Ishikawa (cell line): ENCODE measurements at regions not wholly inside any gene's neighbourhood (a gene's known extent, or its start where the extent isn't known, plus 50 kb on each side); places are given as distances from the start of the nearest gene placed in this dataset.

Experiments
- CEBPB ChIP-seq: IDR thresholded peaks from 2 replicates; pipeline ENCODE4 v1.6.1; 2012
- EP300 ChIP-seq: IDR thresholded peaks from 2 replicates; pipeline ENCODE4 v1.6.1; 2012; ENCODE audit warnings: borderline replicate concordance
- FOXM1 ChIP-seq: IDR thresholded peaks from 2 replicates; pipeline ENCODE4 v1.6.1; 2012; ENCODE audit warnings: low read depth, borderline replicate concordance
- NFIC ChIP-seq: IDR thresholded peaks from 2 replicates; pipeline ENCODE4 v1.6.1; 2012
- TAF1 ChIP-seq: IDR thresholded peaks from 2 replicates; pipeline ENCODE4 v1.6.1; 2012; ENCODE audit warnings: low read depth, mild to moderate bottlenecking
- TCF12 ChIP-seq: IDR thresholded peaks from 2 replicates; pipeline ENCODE4 v1.6.1; 2012; ENCODE audit warnings: low read depth
- USF1 ChIP-seq: IDR thresholded peaks from 2 replicates; pipeline ENCODE4 v1.6.1; 2012
- YY1 ChIP-seq: IDR thresholded peaks from 2 replicates; pipeline ENCODE4 v1.6.1; 2012; ENCODE audit warnings: low read depth
- ZBTB7A ChIP-seq: IDR thresholded peaks from 2 replicates; pipeline ENCODE4 v1.6.1; 2012; ENCODE audit warnings: low read depth
- TF ChIP-seq, protein P1 (sequence below): IDR thresholded peaks from 2 replicates; pipeline ENCODE4 v1.6.1; 2012; ENCODE audit warnings: low read depth, mild to moderate bottlenecking

DNA sequence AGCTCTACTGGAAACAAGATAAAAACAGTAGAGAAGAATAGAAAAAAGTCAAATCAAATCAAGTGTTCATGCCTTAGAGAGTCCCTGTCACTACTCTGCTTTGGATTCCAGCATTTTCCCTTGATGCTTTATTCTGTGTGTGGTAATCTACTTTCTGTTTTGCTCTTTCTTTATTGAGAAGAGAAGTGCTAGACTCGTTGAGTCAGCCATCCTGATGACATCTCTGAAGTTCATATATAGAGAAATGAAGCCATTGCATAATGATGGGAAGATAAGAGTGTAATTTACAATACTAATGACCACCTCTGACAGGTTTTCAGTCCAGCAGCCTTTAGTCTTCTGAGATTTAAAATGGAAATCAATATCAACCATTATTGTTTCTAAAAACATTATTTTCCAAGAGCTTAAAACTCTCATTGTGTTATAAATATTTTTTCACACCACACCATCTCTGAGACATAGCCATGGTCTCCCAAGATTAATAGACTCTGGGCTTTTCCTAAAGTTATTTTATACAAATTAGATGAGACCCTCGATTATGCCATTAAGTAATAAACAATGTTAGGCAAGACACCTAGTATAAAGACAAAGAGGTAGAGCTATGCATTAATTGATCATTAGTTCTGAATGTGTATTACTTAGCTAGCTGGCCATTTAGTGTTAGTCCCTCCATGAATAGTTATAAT, 679.0 kb upstream of the ACVR2A start:
- TF ChIP-seq ZBTB7A (no peak), CEBPB (no peak), EP300 (no peak), TAF1 (no peak), TCF12 (no peak), YY1 (no peak), NFIC (no peak), FOXM1 (no peak), USF1 (no peak)
- TF ChIP-seq, protein P1, sequence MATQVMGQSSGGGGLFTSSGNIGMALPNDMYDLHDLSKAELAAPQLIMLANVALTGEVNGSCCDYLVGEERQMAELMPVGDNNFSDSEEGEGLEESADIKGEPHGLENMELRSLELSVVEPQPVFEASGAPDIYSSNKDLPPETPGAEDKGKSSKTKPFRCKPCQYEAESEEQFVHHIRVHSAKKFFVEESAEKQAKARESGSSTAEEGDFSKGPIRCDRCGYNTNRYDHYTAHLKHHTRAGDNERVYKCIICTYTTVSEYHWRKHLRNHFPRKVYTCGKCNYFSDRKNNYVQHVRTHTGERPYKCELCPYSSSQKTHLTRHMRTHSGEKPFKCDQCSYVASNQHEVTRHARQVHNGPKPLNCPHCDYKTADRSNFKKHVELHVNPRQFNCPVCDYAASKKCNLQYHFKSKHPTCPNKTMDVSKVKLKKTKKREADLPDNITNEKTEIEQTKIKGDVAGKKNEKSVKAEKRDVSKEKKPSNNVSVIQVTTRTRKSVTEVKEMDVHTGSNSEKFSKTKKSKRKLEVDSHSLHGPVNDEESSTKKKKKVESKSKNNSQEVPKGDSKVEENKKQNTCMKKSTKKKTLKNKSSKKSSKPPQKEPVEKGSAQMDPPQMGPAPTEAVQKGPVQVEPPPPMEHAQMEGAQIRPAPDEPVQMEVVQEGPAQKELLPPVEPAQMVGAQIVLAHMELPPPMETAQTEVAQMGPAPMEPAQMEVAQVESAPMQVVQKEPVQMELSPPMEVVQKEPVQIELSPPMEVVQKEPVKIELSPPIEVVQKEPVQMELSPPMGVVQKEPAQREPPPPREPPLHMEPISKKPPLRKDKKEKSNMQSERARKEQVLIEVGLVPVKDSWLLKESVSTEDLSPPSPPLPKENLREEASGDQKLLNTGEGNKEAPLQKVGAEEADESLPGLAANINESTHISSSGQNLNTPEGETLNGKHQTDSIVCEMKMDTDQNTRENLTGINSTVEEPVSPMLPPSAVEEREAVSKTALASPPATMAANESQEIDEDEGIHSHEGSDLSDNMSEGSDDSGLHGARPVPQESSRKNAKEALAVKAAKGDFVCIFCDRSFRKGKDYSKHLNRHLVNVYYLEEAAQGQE: no peak
